ENCODE measurements at regions not wholly inside any gene's neighbourhood (a gene's known extent, or its start where the extent isn't known, plus 50 kb on each side); places are given as distances from the start of the nearest gene placed in this dataset.

GRCh38 chr10:9195385-9195784 lies 1140.9 kb downstream of the GATA3 start:
- TF ChIP-seq EZH2phosphoT487 (IDR thresholded peaks at IDR 0.05; ENCODE audit: insufficient read depth, low read depth) (no peak), EZH2 (IDR thresholded peaks at IDR 0.05; ENCODE audit: insufficient read depth, poor library complexity, severe bottlenecking) (no peak)
